ENCODE measurements at regions not wholly inside any gene's neighbourhood (a gene's known extent, or its start where the extent isn't known, plus 50 kb on each side); places are given as distances from the start of the nearest gene placed in this dataset.

DNA sequence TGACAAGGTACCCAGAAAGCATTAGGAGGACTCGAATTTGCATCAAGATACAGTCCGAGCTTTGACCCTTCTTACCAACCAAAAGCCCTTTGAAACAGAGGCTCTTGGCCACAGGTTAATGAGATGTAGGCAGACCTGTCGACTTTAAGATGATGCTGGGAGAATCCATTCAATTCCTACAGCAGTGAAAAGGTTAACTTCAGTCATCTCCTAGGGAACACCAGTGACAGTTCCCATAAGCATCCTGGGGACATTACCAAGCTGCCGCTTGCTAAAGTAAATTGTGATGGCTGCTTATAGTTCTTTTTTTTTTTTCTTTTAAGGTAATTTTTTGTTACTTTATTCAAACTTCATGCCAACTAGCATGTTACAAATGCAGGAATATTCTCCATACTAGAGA lies 379.3 kb downstream of the SOX11 start:
- H4K20me1 ChIP-seq (ENCODE audit: insufficient read depth), result no peaks in the 10 kb centered on the region
- no peaks in the 10 kb centered on the region for H3K27me3 ChIP-seq (ENCODE audit: insufficient read depth, low read length)
- ChIA-PET POLR2A (no interaction called here), CTCF (no interaction called here), RAD21 (ENCODE audit: low non-redundant PET in 1 of 2, low total read pairs in 2 of 2, uncharacterized antibody in 2 of 2, unreplicated experiment in 2 of 2) (no interaction called here)
- H3K27ac ChIP-seq (ENCODE audit: low read depth, low read length), result no peak overlapping the region
- no peak overlapping the region for H3K9ac ChIP-seq (ENCODE audit: low read length)
- H2AFZ ChIP-seq (ENCODE audit: low read depth, low read length, poor library complexity, severe bottlenecking), result no peak overlapping the region
- ATAC-seq (no peak), DNase-seq (ENCODE audit: low read depth, low spot score) (no peak)
- H3K79me2 ChIP-seq (ENCODE audit: insufficient read depth, low read length), result no peaks in the 10 kb centered on the region
- no TSS peak for BruUV-seq (replicated peaks)
- no peaks in the 10 kb centered on the region for H3K36me3 ChIP-seq (ENCODE audit: control insufficient read depth in 1 of 2, insufficient read depth in 2 of 2, low read length in 2 of 2)
- H3K9me2 ChIP-seq (ENCODE audit: insufficient read depth), result no peaks in the 10 kb centered on the region
- peaks cover 5 to 11% of the 10 kb centered on the region in 2 experiments; a peak in 2 of 4 replicates for H3K9me3 ChIP-seq (ENCODE audit: control insufficient read depth in 1 of 2, insufficient read depth in 1 of 2, low read depth in 1 of 2, low read length in 2 of 2)
- no peak overlapping the region for H3K4me3 ChIP-seq (replicated peaks in 1 of 2; ENCODE audit: low read depth in 1 of 2, low read length in 2 of 2)
- no peak for TF ChIP-seq EGR1 (IDR thresholded peaks at IDR 0.05; ENCODE audit: low read depth)
- no peak for TF ChIP-seq POLR2AphosphoS5 (IDR thresholded peaks at IDR 0.05; ENCODE audit: low read depth, low read length)
- no peak overlapping the region for H3K4me2 ChIP-seq (ENCODE audit: low read length)
- no peaks in the 10 kb centered on the region for H3K4me1 ChIP-seq (ENCODE audit: control insufficient read depth in 1 of 2, insufficient read depth in 2 of 2, low read length in 2 of 2)
- intact Hi-C loops (cut with micrococcal nuclease), result no loop called here

DNA sequence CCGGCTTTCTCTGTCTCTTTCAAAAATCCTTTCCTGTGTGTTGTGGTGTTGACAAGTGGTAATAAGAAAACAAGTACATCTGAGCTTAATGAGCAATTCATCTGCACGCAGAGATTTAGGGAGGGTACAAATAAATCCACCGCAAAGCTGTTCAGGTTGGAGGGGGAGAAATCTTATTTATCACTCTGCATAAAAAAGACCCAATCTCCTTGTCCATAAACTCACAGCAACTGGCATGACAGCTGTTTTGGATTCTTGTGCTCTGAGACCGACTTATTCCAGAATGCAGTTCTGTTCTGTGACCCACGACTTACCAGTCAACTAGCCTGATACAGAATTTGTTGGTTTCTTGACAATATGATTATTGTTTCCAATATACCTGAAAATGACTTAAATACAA lies 380.1 kb downstream of the SOX11 start:
- Histone ChIP-seq H3K4me1 (ENCODE audit: control insufficient read depth in 1 of 2, insufficient read depth in 2 of 2, low read length in 2 of 2) (no peaks in the 10 kb centered on the region), H2AFZ (ENCODE audit: low read depth, low read length, poor library complexity, severe bottlenecking) (no peak overlapping the region), H3K9me3 (ENCODE audit: control insufficient read depth in 1 of 2, insufficient read depth in 1 of 2, low read depth in 1 of 2, low read length in 2 of 2) (peaks cover 5 to 6% of the 10 kb centered on the region in 2 experiments; a peak in 2 of 4 replicates), H3K36me3 (ENCODE audit: control insufficient read depth in 1 of 2, insufficient read depth in 2 of 2, low read length in 2 of 2) (no peaks in the 10 kb centered on the region), H3K27me3 (ENCODE audit: insufficient read depth, low read length) (no peaks in the 10 kb centered on the region), H3K4me2 (ENCODE audit: low read length) (no peak overlapping the region), H3K79me2 (ENCODE audit: insufficient read depth, low read length) (no peaks in the 10 kb centered on the region), H3K9ac (ENCODE audit: low read length) (no peak overlapping the region), H3K27ac (ENCODE audit: low read depth, low read length) (no peak overlapping the region), H4K20me1 (ENCODE audit: insufficient read depth) (no peaks in the 10 kb centered on the region), H3K9me2 (ENCODE audit: insufficient read depth) (no peaks in the 10 kb centered on the region), H3K4me3 (replicated peaks in 1 of 2; ENCODE audit: low read depth in 1 of 2, low read length in 2 of 2) (no peak overlapping the region)
- ATAC-seq (no peak), DNase-seq (ENCODE audit: low read depth, low spot score) (no peak)
- intact Hi-C loops (cut with micrococcal nuclease), result no loop called here
- RAD21 ChIA-PET (ENCODE audit: low non-redundant PET in 1 of 2, low total read pairs in 2 of 2, uncharacterized antibody in 2 of 2, unreplicated experiment in 2 of 2), result no interaction called here
- no TSS peak for BruUV-seq (replicated peaks)
- CTCF ChIA-PET, result no interaction called here
- POLR2A ChIA-PET, result no interaction called here
- no peak for TF ChIP-seq EGR1 (IDR thresholded peaks at IDR 0.05; ENCODE audit: low read depth)
- TF ChIP-seq, protein P1, sequence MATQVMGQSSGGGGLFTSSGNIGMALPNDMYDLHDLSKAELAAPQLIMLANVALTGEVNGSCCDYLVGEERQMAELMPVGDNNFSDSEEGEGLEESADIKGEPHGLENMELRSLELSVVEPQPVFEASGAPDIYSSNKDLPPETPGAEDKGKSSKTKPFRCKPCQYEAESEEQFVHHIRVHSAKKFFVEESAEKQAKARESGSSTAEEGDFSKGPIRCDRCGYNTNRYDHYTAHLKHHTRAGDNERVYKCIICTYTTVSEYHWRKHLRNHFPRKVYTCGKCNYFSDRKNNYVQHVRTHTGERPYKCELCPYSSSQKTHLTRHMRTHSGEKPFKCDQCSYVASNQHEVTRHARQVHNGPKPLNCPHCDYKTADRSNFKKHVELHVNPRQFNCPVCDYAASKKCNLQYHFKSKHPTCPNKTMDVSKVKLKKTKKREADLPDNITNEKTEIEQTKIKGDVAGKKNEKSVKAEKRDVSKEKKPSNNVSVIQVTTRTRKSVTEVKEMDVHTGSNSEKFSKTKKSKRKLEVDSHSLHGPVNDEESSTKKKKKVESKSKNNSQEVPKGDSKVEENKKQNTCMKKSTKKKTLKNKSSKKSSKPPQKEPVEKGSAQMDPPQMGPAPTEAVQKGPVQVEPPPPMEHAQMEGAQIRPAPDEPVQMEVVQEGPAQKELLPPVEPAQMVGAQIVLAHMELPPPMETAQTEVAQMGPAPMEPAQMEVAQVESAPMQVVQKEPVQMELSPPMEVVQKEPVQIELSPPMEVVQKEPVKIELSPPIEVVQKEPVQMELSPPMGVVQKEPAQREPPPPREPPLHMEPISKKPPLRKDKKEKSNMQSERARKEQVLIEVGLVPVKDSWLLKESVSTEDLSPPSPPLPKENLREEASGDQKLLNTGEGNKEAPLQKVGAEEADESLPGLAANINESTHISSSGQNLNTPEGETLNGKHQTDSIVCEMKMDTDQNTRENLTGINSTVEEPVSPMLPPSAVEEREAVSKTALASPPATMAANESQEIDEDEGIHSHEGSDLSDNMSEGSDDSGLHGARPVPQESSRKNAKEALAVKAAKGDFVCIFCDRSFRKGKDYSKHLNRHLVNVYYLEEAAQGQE (IDR thresholded peaks at IDR 0.05; ENCODE audit: low read depth), result no peak
- no peak for TF ChIP-seq RAD21 (IDR thresholded peaks at IDR 0.05; ENCODE audit: low read depth)
- no peak for TF ChIP-seq SIN3A (IDR thresholded peaks at IDR 0.05; ENCODE audit: low read depth)
- TF ChIP-seq TCF7L2 (IDR thresholded peaks at IDR 0.05; ENCODE audit: borderline replicate concordance, extremely low read depth, insufficient read depth, insufficient read length), result no peak
- TF ChIP-seq, protein P2, sequence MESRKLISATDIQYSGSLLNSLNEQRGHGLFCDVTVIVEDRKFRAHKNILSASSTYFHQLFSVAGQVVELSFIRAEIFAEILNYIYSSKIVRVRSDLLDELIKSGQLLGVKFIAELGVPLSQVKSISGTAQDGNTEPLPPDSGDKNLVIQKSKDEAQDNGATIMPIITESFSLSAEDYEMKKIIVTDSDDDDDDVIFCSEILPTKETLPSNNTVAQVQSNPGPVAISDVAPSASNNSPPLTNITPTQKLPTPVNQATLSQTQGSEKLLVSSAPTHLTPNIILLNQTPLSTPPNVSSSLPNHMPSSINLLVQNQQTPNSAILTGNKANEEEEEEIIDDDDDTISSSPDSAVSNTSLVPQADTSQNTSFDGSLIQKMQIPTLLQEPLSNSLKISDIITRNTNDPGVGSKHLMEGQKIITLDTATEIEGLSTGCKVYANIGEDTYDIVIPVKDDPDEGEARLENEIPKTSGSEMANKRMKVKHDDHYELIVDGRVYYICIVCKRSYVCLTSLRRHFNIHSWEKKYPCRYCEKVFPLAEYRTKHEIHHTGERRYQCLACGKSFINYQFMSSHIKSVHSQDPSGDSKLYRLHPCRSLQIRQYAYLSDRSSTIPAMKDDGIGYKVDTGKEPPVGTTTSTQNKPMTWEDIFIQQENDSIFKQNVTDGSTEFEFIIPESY (IDR thresholded peaks at IDR 0.05; ENCODE audit: extremely low read depth, insufficient replicate concordance, low read length), result no peak
- no peak for TF ChIP-seq ZNF274 (IDR thresholded peaks at IDR 0.05; ENCODE audit: low read depth, low read length)
- TF ChIP-seq FOSL1 (IDR thresholded peaks at IDR 0.05; ENCODE audit: low read depth), result no peak
- no peak for TF ChIP-seq JUND (IDR thresholded peaks at IDR 0.05)
- TF ChIP-seq YY1 (IDR thresholded peaks at IDR 0.05; ENCODE audit: extremely low read depth, insufficient replicate concordance, low read depth, low read length), result no peak
- no peak for TF ChIP-seq SP1 (IDR thresholded peaks at IDR 0.05; ENCODE audit: low read depth)
- no peak for TF ChIP-seq ELF1 (IDR thresholded peaks at IDR 0.05; ENCODE audit: borderline replicate concordance, low read depth)
- no peak for TF ChIP-seq POLR2AphosphoS5 (IDR thresholded peaks at IDR 0.05; ENCODE audit: low read depth, low read length)
- no peak for TF ChIP-seq EZH2 (IDR thresholded peaks at IDR 0.05)
- TF ChIP-seq, protein P3, sequence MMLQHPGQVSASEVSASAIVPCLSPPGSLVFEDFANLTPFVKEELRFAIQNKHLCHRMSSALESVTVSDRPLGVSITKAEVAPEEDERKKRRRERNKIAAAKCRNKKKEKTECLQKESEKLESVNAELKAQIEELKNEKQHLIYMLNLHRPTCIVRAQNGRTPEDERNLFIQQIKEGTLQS (IDR thresholded peaks at IDR 0.05), result no peak
- TF ChIP-seq CEBPB (IDR thresholded peaks at IDR 0.05; ENCODE audit: low read depth), result no peak
- no peak for TF ChIP-seq CBX3 (IDR thresholded peaks at IDR 0.05; ENCODE audit: low read depth)

Data from HCT116 (cell line).